Activated B cell treated with CpG ODN at 0.5 μM for 24 hours (primary cell): ENCODE measurements at regions not wholly inside any gene's neighbourhood (a gene's known extent, or its start where the extent isn't known, plus 50 kb on each side); places are given as distances from the start of the nearest gene placed in this dataset.

Source experiments
- ATAC-seq: fragments of 200-7000 bp; cut with Tn5 transposase; one replicate; pipeline ENCODE4 v1.10.0; 2021; ENCODE audit warnings: low read depth, mild to moderate bottlenecking, moderate library complexity
- CTCF ChIA-PET: fragments of 350-600 bp; sonication (Branson Sonifier 250); formaldehyde crosslinking; loops from one replicate; lab custom pipeline; 2021; ENCODE audit warnings: antibody characterized with exemption; lab: Charles Lee
- POLR2A ChIA-PET: fragments of 350-600 bp; sonication (Branson Sonifier 250); formaldehyde crosslinking; loops from one replicate; lab custom pipeline; 2021; ENCODE audit warnings: antibody characterized with exemption; lab: Charles Lee
- DNase-seq: peaks from one replicate; pipeline ENCODE4 v3.0.0; 2022
- H3K27ac Mint-ChIP-seq: one replicate; pipeline ENCODE4 v1.8.0; 2020; ENCODE audit warnings: mixed read lengths
- H3K27me3 Mint-ChIP-seq: one replicate; pipeline ENCODE4 v1.8.0; 2021; ENCODE audit warnings: mixed read lengths
- H3K36me3 Mint-ChIP-seq: one replicate; pipeline ENCODE4 v1.8.0; 2021; ENCODE audit warnings: low read depth, mixed read lengths
- H3K4me1 Mint-ChIP-seq: one replicate; pipeline ENCODE4 v1.8.0; 2021; ENCODE audit warnings: mixed read lengths
- H3K4me3 Mint-ChIP-seq: one replicate; pipeline ENCODE4 v1.8.0; 2020; ENCODE audit warnings: mild to moderate bottlenecking, mixed read lengths
- H3K9me3 Mint-ChIP-seq: one replicate; pipeline ENCODE4 v1.8.0; 2020; ENCODE audit warnings: mixed read lengths
- intact Hi-C: fragments of 100-400 bp; cut with micrococcal nuclease; formaldehyde crosslinking; loops from one replicate; pipeline ENCODE4 v1.15.1; 2024
- TF ChIP-seq, protein P1 (sequence below): fragments of 200-600 bp; IDR thresholded peaks from one replicate; pipeline ENCODE4 v1.8.0; 2022; ENCODE audit warnings: antibody characterized with exemption, mild to moderate bottlenecking

GRCh38 chr12:118827606-118828005 is 153.7 kb upstream of the SRRM4 start:
- no peaks in the 10 kb centered on the region for H3K27me3 Mint-ChIP-seq
- TF ChIP-seq, protein P1, sequence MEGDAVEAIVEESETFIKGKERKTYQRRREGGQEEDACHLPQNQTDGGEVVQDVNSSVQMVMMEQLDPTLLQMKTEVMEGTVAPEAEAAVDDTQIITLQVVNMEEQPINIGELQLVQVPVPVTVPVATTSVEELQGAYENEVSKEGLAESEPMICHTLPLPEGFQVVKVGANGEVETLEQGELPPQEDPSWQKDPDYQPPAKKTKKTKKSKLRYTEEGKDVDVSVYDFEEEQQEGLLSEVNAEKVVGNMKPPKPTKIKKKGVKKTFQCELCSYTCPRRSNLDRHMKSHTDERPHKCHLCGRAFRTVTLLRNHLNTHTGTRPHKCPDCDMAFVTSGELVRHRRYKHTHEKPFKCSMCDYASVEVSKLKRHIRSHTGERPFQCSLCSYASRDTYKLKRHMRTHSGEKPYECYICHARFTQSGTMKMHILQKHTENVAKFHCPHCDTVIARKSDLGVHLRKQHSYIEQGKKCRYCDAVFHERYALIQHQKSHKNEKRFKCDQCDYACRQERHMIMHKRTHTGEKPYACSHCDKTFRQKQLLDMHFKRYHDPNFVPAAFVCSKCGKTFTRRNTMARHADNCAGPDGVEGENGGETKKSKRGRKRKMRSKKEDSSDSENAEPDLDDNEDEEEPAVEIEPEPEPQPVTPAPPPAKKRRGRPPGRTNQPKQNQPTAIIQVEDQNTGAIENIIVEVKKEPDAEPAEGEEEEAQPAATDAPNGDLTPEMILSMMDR: no peak
- ATAC-seq: no peak
- CTCF ChIA-PET: no interaction called here
- no peaks in the 10 kb centered on the region for H3K4me1 Mint-ChIP-seq
- peaks cover 2% of the 10 kb centered on the region for H3K9me3 Mint-ChIP-seq
- POLR2A ChIA-PET: no interaction called here
- H3K27ac Mint-ChIP-seq: no peak overlapping the region
- DNase-seq: no peak
- intact Hi-C loops: no loop called here
- no peaks in the 10 kb centered on the region for H3K36me3 Mint-ChIP-seq
- no peak overlapping the region for H3K4me3 Mint-ChIP-seq

DNA sequence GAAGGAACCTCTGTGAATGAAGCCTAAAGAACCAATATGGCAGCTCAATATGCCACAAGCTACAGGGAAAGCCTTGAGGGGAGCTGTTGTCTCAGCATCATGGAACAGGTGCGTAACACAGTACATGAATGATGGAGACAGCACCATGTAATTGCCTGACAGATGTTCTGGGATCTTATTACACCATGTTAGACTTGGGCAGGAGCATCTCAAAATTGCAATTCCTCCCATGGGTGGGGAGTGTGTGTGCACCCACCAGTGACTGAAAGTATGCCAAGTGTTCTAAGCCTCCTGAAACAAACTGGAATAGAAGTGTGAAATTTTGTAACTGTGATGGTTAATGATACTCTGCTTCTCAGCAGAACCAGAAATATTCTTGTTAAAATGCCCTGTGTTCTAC is 151.0 kb upstream of the SRRM4 start:
- Mint-ChIP-seq H3K4me3 (no peak overlapping the region), H3K9me3 (peaks cover 2% of the 10 kb centered on the region), H3K27ac (no peak overlapping the region), H3K27me3 (no peaks in the 10 kb centered on the region), H3K36me3 (no peaks in the 10 kb centered on the region), H3K4me1 (no peaks in the 10 kb centered on the region)
- ChIA-PET POLR2A (no interaction called here), CTCF (no interaction called here)
- DNase-seq (no peak), ATAC-seq (no peak)
- intact Hi-C loops: no loop called here
- TF ChIP-seq, protein P1: no peak

- no peaks in the 10 kb centered on the region for H3K27me3 Mint-ChIP-seq
- H3K9me3 Mint-ChIP-seq: no peaks in the 10 kb centered on the region
- TF ChIP-seq, protein P1: no peak
- no peak overlapping the region for H3K27ac Mint-ChIP-seq
- intact Hi-C loops: no loop called here
- H3K4me1 Mint-ChIP-seq: no peaks in the 10 kb centered on the region
- H3K36me3 Mint-ChIP-seq: no peaks in the 10 kb centered on the region
- POLR2A ChIA-PET: no interaction called here
- CTCF ChIA-PET: no interaction called here
- no peak for ATAC-seq
- DNase-seq: no peak
- H3K4me3 Mint-ChIP-seq: no peak overlapping the region
Measured at GRCh38 chr12:118835926-118836325, 145.4 kb upstream of the SRRM4 start.

DNA sequence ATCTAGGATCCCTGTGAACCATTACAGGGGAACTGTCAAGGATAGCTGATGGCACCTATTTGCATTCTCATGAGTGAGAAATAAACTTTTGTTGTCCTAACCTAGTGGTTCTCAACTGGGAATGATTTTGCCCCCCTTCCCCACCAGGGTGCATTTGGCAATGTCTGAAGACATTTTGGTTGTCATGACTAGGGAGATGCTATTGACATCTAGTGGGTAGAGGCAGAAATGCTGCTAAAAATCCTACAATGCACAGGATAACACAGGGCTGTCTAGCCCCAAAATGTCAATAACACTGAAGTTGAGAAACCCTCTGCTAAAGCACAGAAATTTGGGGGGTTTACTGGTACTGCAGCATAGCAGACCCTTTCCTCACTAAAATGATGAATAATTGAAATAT is 140.9 kb upstream of the SRRM4 start:
- TF ChIP-seq, protein P1: no peak
- Mint-ChIP-seq H3K9me3 (no peaks in the 10 kb centered on the region), H3K36me3 (no peaks in the 10 kb centered on the region), H3K4me3 (no peak overlapping the region), H3K27ac (no peak overlapping the region), H3K27me3 (no peaks in the 10 kb centered on the region), H3K4me1 (no peaks in the 10 kb centered on the region)
- POLR2A ChIA-PET: no interaction called here
- DNase-seq: no peak
- ATAC-seq: no peak
- intact Hi-C loops: loop anchor here (10.0 kb wide), 1 partner anchor 204 kb away; no protein-coding TSS in a partner anchor
- CTCF ChIA-PET: no interaction called here

GRCh38 chr12:118840878-118841277 is 140.5 kb upstream of the SRRM4 start:
- Mint-ChIP-seq H3K4me1 (no peaks in the 10 kb centered on the region), H3K9me3 (no peaks in the 10 kb centered on the region), H3K27me3 (no peaks in the 10 kb centered on the region), H3K4me3 (no peak overlapping the region), H3K27ac (no peak overlapping the region), H3K36me3 (no peaks in the 10 kb centered on the region)
- intact Hi-C loops: loop anchor here (10.0 kb wide), 1 partner anchor 204 kb away; no protein-coding TSS in a partner anchor
- ATAC-seq: no peak
- DNase-seq: no peak
- ChIA-PET POLR2A (no interaction called here), CTCF (no interaction called here)
- TF ChIP-seq, protein P1: no peak
